Vagina (tissue), 2 donors: ENCODE measurements at regions not wholly inside any gene's neighbourhood (a gene's known extent, or its start where the extent isn't known, plus 50 kb on each side); places are given as distances from the start of the nearest gene placed in this dataset.

Experiments used
- POLR2A ChIP-seq, 2 donors: fragments of 450-650 bp; IDR thresholded peaks; one replicate each; pipeline ENCODE4 v1.6.1; 2017; ENCODE audit warnings: antibody characterized with exemption in 2 of 2, mild to moderate bottlenecking in 2 of 2, moderate library complexity in 2 of 2
- POLR2AphosphoS5 ChIP-seq, 2 donors: sonication (generic); formaldehyde crosslinking; IDR thresholded peaks; one replicate each; pipeline ENCODE4 v1.9.0; 2017; ENCODE audit warnings: antibody characterized with exemption in 2 of 2, mild to moderate bottlenecking in 2 of 2, low read depth in 1 of 2; ENCODE audit not compliant: insufficient read depth in 1 of 2
- TF ChIP-seq, protein P1 (sequence below), 3 experiments: fragments of 450-650 bp in 2 of 3; fragments of 200-600 bp in 1 of 3; sonication (generic) in 1 of 3; IDR thresholded peaks; one replicate each; pipeline ENCODE4 v1.5.1; 2017 to 2019; ENCODE audit warnings: antibody characterized with exemption in 3 of 3, mild to moderate bottlenecking in 2 of 3, moderate library complexity in 2 of 3

DNA sequence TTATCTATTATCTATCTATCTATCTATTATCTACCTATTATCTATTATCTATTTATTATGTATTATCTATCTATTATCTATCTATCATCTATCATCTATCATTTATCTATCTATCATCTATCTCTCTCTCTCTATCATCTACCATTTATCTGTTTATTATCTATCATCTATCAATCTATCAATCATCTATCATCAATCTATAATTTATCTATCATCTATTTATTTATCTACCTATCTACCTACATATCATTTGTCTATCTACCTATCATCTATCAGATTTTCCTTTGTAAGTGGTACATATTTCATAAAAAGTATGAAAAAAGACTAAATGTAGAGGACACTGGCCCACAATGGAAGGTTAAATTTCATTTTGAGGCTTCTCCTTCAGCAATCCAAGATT, 212.1 kb upstream of the EXOC2 start:
- TF ChIP-seq, protein P1, sequence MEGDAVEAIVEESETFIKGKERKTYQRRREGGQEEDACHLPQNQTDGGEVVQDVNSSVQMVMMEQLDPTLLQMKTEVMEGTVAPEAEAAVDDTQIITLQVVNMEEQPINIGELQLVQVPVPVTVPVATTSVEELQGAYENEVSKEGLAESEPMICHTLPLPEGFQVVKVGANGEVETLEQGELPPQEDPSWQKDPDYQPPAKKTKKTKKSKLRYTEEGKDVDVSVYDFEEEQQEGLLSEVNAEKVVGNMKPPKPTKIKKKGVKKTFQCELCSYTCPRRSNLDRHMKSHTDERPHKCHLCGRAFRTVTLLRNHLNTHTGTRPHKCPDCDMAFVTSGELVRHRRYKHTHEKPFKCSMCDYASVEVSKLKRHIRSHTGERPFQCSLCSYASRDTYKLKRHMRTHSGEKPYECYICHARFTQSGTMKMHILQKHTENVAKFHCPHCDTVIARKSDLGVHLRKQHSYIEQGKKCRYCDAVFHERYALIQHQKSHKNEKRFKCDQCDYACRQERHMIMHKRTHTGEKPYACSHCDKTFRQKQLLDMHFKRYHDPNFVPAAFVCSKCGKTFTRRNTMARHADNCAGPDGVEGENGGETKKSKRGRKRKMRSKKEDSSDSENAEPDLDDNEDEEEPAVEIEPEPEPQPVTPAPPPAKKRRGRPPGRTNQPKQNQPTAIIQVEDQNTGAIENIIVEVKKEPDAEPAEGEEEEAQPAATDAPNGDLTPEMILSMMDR (IDR thresholded peaks at IDR 0.05): no peak
- TF ChIP-seq POLR2A (IDR thresholded peaks at IDR 0.05): no peak
- no peak for TF ChIP-seq POLR2AphosphoS5 (IDR thresholded peaks at IDR 0.05; ENCODE audit: insufficient read depth in 1 of 2, low read depth in 1 of 2)
